KBM-7 (cell line): ENCODE measurements at regions not wholly inside any gene's neighbourhood (a gene's known extent, or its start where the extent isn't known, plus 50 kb on each side); places are given as distances from the start of the nearest gene placed in this dataset.

Experiments used
- DNase-seq: peaks from one replicate; pipeline ENCODE4 v3.0.0-alpha.2; 2015
- in situ Hi-C: fragments of 300-500 bp; cut with MboI; formaldehyde crosslinking; loops from 2 replicates; pipeline ENCODE4 v1.14.3; 2020; ENCODE audit warnings: low sequenced_read_pairs, low pct_unique_long_range_greater_than_20kb, mixed read lengths

DNA sequence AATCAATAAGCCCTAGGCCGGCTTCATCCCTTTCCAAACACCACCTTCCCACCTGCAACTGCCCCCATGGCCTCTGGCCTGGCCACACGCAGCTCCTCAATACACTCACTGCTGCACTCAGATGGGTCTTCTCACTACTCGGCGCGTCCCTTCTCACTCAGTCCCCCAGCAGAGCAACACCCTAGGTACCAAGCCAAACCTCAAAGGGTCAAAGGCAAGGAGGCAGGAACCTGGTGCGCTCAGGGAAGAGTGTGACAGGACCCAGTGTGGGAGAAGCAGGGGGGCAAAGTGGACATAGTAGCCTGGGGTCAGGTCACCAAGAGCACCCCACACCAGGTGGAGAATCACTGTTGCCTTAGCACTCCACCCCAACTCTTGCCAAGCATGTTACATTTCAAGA is 90.6 kb downstream of the TTC32 start:
- in situ Hi-C loops = no loop called here
- DNase-seq = no peak

- in situ Hi-C loops = no loop called here
- DNase-seq = no peak
Measured at GRCh38 chr2:19810637-19811036, 91.1 kb downstream of the TTC32 start.

GRCh38 chr2:19810148-19810547 is 91.6 kb downstream of the TTC32 start:
- in situ Hi-C loops = no loop called here
- DNase-seq = no peak

DNA sequence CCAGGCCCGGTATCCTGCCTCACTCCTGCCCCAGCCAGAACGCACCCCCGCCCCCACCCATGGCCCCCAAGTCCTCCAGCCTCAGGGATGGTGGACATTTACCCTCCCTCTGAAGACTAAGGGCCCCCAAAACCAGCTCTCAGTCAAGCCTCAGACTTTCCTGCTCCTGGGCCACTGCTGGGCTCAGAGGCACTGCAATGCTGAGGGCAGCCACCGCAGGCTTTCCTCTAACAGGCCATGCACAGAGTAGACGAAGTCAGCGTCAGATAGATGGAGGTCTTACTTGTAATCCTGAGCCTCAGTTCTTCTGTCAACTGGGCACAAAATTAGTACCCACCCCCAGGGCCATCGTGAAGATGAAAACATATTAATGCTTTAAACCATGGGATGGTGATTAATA is 92.6 kb downstream of the TTC32 start:
- no peak for DNase-seq
- in situ Hi-C loops = no loop called here

DNA sequence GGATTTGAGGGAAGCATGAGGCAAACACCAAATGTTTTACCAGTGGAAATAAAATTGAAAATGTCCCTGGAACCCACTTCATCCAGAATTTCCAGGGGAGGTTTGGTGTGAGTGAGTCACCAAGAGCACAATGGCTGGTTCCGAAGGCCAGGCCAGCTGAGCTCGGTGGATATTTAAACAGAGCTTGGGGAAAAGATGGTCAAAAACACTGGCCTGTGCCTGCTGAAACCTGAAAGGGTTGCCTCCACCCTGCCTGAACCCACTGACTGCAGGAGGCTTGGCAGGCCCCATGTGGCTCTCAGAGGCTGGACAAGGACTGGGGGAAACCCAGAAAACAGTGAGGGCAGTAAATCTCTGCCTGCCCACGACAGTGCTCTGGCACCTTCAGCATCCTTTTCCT is 93.9 kb downstream of the TTC32 start:
- in situ Hi-C loops = no loop called here
- DNase-seq = no peak

- in situ Hi-C loops = no loop called here
Measured at GRCh38 chr2:19807346-19807745, 94.4 kb downstream of the TTC32 start.

GRCh38 chr2:19806591-19806990 is 95.2 kb downstream of the TTC32 start:
- no peak for DNase-seq
- in situ Hi-C loops = no loop called here

More at GRCh38 chr2:19807346-19807745, 94.4 kb downstream of the TTC32 start:
- no peak for DNase-seq

- in situ Hi-C loops = no loop called here
Measured at GRCh38 chr2:19806131-19806530, 95.7 kb downstream of the TTC32 start.

DNA sequence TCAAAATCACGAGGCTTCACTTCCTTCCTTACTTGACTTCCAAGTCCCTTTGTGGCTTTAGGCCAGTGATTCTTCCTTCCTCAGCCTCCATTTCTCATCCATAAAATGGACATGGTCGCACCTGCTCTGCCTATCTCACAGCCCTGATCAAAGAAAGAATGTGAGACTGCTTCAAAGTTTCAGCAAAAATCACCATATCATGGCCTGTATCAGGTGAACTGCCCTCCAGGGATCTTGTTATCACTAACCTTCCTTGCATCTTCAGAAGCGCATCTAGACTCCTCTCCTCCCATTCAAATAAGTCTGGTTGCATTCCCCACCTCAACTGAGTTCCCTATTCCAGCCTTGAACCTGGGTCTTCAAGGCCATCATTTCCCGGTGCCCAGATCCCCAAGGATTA is 96.5 kb downstream of the TTC32 start:
- in situ Hi-C loops = no loop called here
- DNase-seq = no peak

More at GRCh38 chr2:19806131-19806530, 95.7 kb downstream of the TTC32 start:
- no peak for DNase-seq

GRCh38 chr2:19804639-19805260 is 97.0 kb downstream of the TTC32 start:
- DNase-seq = no peak
- in situ Hi-C loops = no loop called here

GRCh38 chr2:19802086-19802841 is 99.5 kb downstream of the TTC32 start:
- DNase-seq = no peak
- in situ Hi-C loops = no loop called here

GRCh38 chr2:19801367-19802080 is 100.3 kb downstream of the TTC32 start:
- in situ Hi-C loops = no loop called here
- DNase-seq = no peak

DNA sequence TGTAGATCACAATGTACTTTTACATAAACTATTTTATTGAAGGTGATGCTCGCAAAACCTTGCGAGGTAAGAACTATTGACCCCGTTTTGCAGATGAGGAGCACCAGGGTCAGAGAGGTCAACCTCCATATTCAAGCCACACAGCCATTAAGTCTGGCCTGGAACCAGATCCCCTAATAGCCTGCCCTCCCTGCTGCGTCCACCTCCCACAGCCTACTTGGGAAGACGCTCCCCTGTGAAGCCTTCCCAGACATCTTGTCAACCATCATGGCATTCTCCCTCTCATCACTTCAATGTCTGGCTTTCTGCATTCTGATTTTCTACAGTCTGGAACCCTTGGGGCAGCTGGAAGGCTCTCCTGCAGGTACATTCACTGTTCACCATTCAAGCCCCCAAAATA is 101.0 kb downstream of the TTC32 start:
- DNase-seq = no peak
- in situ Hi-C loops = no loop called here

GRCh38 chr2:19799881-19800780 is 101.7 kb downstream of the TTC32 start:
- in situ Hi-C loops = no loop called here
- DNase-seq = no peak

DNA sequence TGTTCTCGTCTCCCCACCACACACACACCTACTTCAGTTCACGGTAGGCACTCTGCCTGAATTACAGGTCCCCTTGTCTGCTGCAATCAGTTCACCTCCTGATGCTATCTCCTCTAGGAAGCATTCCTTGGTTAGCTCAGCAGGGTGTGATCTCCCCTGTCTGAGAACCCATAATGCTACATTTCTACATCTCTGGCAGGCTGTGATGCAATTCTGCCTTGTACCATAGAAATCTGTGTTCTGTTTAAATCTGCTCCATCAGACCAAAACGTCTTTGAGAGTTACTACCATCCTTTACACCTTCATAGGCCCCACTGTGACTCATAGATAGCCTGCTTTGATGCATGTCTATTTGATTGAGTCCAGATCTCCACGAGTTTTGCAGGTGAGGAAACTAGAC is 103.9 kb downstream of the TTC32 start:
- in situ Hi-C loops = no loop called here
- DNase-seq = no peak

DNA sequence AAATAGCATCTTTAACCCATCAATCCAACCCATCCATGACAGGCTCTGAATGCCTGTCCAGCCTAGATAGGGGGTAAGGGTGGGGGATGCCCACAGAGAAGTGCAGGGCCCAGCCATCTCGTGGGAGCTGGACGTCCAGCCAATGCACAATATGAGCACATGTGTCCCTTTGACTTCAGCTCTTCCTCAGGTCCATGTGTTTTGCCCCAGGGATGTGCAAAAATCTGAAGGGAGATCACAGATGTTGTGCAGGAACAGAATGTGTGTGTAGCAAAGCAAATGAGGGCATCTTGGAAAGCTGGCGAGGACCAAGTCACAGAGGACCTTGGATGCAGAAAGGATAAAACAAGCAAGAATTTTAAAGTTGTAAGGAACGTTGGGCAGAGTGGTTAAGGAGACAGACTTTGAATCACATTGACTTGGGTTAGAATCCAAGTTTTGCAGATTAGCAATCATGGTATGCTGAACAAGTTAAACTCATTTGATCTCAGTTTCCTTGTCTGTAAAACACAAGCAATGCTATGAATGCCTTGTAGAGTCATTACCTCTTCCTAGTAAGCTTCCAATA is 104.5 kb downstream of the TTC32 start:
- no peak for DNase-seq
- in situ Hi-C loops = no loop called here

- in situ Hi-C loops = no loop called here
- DNase-seq = no peak
Measured at GRCh38 chr2:19796035-19796695, 105.6 kb downstream of the TTC32 start.

GRCh38 chr2:19793132-19793750 is 108.5 kb downstream of the TTC32 start:
- no peak for DNase-seq
- in situ Hi-C loops = no loop called here
